ENCODE measurements at regions not wholly inside any gene's neighbourhood (a gene's known extent, or its start where the extent isn't known, plus 50 kb on each side); places are given as distances from the start of the nearest gene placed in this dataset.

DNA sequence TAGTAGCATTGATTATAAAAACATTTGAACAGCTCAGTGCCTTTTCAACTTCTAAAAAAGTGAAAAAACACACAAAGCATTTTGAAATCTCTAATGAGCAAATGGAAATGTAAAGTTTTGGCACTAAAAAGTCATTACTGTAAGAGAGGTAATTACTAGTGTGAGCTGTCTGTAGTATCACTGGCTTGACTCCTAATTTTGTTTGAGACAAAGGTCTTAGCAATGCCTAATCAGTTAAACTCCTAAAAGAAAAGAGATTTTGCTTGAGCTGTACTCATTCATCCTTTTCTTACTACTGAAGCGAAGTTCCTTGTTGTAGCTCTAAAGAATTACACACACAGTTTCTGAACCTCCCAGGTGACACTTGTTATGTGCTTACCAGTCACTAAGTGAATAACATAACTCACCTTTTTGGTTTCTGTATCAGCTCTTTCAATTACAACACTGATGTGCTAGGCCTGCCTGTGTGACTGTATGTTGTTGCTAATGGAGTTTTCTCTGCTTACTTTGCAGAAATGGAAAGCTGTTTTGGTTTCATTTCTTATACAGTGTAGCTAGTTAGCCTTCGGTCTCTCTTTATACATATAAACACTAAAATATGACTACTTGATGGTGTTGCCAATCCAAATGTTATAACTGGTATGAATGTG is 924.4 kb upstream of the TENM4 start:
- no peak for DNase-seq

DNA sequence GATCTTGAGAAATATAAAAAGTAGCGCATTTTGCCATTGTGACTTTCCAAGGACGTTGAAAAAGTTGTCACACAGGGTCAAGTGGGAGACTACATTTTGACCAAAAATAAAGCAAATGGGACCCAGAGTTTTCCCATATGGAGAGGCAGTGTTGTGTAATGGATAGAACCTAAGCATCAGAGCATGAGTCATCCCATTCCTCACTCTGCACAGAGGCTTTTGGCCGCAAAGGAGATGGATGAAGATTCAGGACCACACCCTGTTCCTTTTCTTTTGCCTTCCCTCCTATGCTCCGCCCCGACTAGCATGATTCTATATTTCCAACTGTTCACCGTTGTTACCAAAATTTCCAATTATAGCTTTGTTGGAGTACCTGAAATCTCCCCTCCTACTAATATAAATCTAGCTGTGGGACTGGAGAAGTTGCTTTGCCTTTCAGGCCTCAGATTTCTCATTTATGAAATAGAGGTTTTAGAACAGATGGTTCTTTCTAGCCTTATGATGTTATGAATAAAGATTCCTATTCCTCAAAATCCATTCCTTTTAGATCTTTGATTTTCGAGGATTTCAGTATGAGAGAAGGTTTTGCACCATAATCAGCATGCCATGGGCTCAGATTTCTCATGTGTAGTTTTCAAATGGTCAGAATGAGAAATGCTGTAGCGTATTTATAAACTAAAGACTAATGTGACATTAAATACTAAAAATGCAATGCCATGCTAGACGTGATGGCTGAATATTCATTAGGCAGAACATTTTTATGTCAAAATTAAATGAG is 921.9 kb upstream of the TENM4 start:
- DNase-seq = no peak

DNA sequence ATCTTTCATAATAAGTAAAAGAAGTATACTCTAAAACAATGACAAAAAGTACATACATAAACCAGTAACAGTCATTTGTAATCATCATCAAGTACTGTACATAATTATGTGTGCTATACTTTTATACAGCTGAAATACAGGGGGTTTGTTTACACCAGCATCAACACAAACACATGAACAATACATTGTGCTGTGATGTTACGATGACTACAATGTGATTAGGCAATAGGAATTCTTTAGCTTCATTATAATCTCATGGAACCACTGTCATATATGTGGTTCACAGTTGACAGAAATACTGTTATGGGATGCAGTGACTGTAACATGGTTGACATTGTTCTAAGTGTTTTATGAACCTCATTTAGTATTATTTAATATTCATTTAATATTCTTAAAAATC is 914.4 kb upstream of the TENM4 start:
- no peak for DNase-seq

DNA sequence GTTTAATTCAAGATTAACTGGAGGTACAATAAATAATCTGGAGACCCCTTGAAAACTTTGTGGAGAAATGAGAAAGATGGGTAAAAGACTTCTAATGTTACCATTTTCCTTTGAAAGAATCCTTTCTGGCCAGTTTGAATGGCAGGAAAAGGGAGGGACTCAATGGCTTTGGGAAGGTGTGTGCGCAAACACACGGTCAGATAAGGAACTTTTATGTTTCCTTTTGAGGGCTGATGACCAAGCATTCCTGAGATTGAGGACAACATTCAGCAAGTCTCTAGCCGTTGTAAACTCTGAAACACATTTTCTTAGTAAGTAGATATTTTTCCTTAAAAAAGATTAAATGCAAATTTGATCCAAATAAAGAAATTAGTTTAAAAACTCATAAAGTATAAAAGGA is 909.7 kb upstream of the TENM4 start:
- DNase-seq = no peak

- DNase-seq = no peak
These were observed 909.2 kb upstream of the TENM4 start for GRCh38 chr11:80349997-80350396.

DNA sequence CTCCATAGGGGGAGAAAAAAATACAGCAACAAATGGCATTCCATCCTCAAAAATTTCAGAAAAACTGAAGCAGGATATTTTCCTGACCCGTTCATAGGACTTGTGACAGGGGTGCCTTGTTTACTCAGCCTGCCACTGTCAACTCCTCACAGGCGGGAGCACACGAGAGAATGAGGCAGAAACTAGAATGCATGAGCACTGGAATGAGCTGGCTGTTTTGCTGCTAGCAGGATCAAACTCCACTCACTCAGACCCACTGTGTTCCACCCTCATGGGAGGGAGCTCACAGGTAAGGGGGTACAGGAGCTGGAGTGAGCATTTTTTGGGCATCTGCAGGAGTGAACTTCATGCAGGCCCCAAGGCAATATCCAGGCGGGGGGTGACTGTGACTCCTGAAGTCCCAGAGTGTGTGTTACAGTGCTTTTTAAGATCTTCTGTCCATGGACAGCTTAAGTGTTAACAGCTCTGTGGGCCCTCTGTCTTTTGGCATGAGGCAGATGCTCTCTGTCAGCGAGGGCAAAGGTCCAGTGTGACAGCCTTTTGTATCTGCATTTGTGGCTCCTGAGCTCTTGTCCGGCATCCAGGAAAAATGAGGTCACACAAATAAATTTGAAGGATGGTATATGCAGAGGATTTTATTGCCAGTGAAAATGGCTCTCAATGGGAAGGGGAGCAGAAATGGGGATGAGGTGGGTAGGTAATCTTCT is 905.7 kb upstream of the TENM4 start:
- DNase-seq = no peak

DNA sequence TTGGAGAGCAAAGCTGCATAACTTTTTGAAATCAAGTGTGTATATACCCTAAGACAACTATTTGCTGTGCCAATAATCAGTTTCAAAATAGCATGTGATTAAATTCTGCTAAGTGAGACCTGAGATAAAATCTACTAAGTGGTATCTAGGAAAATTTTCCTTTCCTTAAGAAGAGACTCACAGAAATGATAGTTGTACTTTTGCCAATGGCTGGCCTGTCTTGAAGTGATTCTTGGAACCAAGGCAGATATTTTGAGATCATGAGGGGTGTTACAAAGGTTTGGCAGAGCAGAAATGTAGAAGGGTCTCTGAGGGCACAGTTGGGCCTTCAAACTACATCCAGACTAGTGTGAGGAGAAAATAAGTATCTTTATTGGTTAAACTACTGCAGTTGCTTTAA is 902.6 kb upstream of the TENM4 start:
- no peak for DNase-seq

DNA sequence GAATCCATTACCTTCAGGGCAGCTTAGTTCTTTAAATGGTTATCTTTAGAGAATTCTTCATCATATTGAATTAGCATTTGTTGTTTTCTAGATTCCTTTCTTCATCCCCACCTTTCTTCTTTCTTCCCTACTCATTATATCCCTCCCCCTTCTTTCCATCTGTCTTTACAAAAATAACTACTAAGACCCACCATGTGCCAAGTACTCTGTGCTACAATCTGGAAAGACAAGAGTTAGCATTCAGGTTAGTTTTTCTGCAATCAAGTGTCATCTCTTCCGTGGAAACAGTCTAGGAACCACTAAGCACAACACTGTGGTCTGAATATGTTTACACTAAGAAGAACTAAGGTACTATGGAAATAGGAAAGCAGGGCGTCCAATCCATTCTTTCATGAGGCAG is 897.4 kb upstream of the TENM4 start:
- DNase-seq = no peak

GRCh38 chr11:80331694-80332093 is 890.9 kb upstream of the TENM4 start:
- DNase-seq = no peak

DNA sequence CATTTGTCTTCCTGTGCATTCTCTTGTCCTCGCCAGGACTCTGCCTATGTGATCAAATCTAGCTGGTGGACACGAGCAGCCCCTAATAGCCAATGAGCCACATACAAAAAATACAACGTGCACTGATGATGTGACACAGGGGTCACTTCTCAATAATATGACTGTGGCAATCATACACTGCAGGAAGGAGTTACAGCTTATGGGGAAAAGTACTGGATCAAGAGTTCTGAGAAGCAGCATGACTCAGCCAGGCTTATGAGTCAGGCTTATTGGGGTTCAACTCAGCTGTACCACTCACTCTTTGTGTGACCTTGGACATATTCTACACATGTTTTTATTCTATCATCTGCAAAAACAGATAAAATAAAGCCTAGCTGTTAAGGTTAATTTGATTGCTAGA is 889.4 kb upstream of the TENM4 start:
- DNase-seq = no peak

GRCh38 chr11:80328774-80329173 is 887.9 kb upstream of the TENM4 start:
- no peak for DNase-seq

- no peak for DNase-seq
These were observed 887.3 kb upstream of the TENM4 start for GRCh38 chr11:80327956-80328614.

DNA sequence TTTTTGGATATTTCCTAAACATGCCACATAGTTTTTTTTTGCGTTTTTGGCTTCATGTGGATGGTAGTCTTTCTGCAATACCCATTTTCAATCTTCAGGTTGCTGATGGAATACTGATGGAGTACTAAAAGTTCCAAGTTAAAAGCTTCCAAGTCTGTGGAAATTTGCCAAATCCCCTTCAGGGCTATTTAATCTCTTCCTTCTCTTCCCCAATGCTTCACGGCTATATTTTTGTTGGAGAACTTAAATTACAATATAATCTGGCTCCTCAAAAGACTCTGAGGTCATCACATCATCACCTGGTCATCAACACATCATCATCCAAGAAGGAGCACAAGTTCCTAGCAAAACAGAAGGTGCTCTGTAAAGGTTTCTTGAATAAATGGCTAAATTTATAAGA is 881.0 kb upstream of the TENM4 start:
- DNase-seq = no peak

GRCh38 chr11:80320765-80321164 is 879.9 kb upstream of the TENM4 start:
- no peak for DNase-seq

GRCh38 chr11:80320226-80320625 is 879.4 kb upstream of the TENM4 start:
- no peak for DNase-seq

DNA sequence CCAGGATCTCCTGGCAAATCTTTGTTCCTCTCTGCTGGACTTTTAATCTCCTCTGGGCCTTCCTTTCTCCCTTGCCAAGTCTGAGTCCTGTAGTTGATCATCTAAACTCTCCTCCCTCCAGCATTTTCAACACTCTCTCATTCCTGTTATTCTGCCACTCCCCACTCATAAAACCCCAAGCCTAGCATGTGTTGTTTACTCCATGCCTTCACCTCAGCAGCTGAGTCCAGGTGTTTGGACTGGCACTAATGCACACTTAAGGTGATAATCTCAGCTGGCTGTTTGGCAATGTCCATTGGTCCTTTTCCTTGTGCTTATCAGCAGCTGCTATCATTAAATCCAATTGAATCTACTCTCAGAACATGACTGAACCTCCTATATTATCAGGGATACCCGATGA is 876.8 kb upstream of the TENM4 start:
- DNase-seq = no peak

GRCh38 chr11:80315200-80315599 is 874.4 kb upstream of the TENM4 start:
- no peak for DNase-seq

- no peak for DNase-seq
These were observed 868.5 kb upstream of the TENM4 start for GRCh38 chr11:80309301-80309700.

DNA sequence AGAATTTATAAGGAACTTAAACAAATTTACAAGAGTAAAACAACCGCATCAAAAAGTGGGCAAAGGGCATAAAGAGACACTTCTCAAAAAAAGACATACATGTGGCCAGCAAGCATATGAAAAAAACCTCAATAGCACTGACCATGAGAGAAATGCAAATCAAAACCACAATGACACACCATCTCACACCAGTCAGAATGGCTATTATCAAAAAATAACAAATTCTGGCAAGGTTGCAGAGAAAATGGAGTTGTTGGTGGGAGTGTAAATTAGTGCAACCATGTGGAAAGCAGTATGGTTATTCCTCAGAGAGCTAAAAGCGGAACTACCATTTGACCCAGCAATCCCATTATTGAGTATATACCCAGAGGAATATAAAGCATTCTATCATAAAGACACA is 866.8 kb upstream of the TENM4 start:
- no peak for DNase-seq

DNA sequence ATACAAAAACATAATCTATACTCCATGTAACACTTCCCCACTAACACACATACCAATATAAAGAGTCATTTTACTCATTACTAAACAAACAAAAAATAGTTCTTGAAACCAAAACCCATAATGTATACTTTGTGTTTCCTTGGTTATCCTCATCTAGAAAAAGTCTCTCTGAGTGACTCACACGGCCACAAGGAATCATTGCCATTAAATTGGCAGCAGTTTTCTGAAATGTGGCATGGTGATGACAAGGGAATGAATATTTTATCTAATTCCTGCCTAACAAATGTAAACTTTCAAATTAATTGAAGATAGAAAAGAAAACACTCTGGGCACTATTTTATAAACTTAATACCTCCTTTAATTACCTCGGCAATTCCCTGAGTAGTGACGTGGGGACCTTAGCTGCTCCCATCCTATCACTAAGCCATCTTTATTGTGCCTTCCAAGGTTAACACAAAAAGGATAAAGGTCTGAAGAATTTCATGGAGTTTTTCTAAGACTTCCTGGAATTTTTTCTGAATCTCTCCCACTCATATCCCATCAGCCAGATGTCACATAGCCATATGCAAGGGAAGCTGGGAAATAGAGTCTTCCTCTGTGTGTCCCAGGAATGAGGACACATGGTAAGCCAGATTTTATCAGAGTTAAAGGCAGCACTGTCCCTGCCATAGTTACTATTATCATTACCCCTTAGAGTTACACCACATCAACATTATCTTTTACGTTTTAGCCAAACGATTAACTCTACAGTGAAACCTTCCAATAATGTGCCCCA is 857.2 kb upstream of the TENM4 start:
- no peak for DNase-seq

GRCh38 chr11:80293293-80293692 is 852.5 kb upstream of the TENM4 start:
- DNase-seq = no peak

DNA sequence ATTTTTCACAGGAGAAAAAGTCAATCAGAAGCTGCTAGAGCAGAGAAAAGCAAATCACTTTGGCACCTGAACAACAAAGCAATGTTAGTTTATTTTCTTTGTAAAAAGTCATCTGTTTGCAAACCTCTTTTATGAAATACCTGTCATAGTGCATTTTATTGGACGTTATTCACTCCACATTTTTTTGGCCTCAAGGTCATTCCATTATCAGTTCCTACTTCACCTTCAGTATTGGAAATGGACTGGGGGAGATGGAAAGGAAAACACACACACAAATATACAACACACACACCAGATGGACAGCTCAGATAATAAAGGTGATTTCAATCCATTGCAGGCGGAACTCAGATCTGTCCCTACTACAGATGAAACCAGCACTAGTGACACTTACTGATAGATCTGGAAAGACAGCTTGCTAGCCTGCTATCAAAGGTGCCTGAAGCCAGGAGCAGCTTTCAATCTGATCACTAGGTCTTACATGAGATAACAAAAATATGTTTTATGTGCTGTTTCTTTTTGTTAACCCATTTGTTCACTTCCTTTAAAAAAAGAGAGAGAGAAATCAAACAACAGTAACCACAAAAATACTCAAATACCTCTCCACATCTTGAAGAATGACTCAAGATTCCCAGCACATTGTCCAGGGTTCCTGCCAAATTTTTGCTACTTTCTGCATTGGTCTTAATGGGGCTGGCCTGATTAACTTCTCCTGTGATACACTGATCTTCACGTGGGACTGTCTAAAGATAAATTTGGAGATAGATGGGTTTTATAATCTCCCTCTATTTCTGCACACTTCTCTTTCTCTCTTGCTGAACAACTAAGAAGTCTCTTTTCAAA is 844.3 kb upstream of the TENM4 start:
- no peak for DNase-seq

Data from activated effector memory CD4-positive, alpha-beta T cell treated with anti-CD3 and anti-CD28 coated beads, Interleukin-2, amount 50 U/mL, for 16 hours (primary cell).